DOHH2 (cell line): ENCODE measurements at regions not wholly inside any gene's neighbourhood (a gene's known extent, or its start where the extent isn't known, plus 50 kb on each side); places are given as distances from the start of the nearest gene placed in this dataset.

ENCODE experiments used
- H3F3A ChIP-seq: fragments of 200-600 bp; sonication (generic), shearing (Covaris generic); 2 replicates; pipeline ENCODE4 v1.6.0; 2016; ENCODE audit warnings: antibody characterized with exemption, mild to moderate bottlenecking; ENCODE audit not compliant: control insufficient read depth, insufficient read depth
- H3K27ac ChIP-seq: fragments of 200-600 bp; sonication (generic); 2 replicates; pipeline ENCODE4 v1.5.1; 2014; ENCODE audit warnings: low read depth, mild to moderate bottlenecking, low read length, moderate library complexity
- H3K27me3 ChIP-seq: fragments of 200-600 bp; sonication (generic); 2 replicates; pipeline ENCODE4 v1.6.1; 2014; ENCODE audit warnings: mild to moderate bottlenecking, low read length, mixed read lengths; ENCODE audit not compliant: control insufficient read depth
- H3K36me3 ChIP-seq: fragments of 200-600 bp; sonication (generic); 2 replicates; pipeline ENCODE4 v1.6.1; 2014; ENCODE audit warnings: mild to moderate bottlenecking, low read length, moderate library complexity, mixed read lengths; ENCODE audit not compliant: control insufficient read depth
- H3K4me1 ChIP-seq: fragments of 200-600 bp; sonication (generic); 2 replicates; pipeline ENCODE4 v1.6.1; 2014; ENCODE audit warnings: mild to moderate bottlenecking, low read length, mixed read lengths; ENCODE audit not compliant: control insufficient read depth
- H3K4me2 ChIP-seq: fragments of 200-600 bp; sonication (generic); 2 replicates; pipeline ENCODE4 v1.6.0; 2014; ENCODE audit warnings: mild to moderate bottlenecking, low read length, moderate library complexity
- H3K4me3 ChIP-seq: fragments of 200-600 bp; sonication (generic); 2 replicates; pipeline ENCODE4 v1.5.1; 2014; ENCODE audit warnings: mild to moderate bottlenecking, low read length, mixed read lengths
- H3K79me2 ChIP-seq: fragments of 200-600 bp; sonication (generic); 2 replicates; pipeline ENCODE4 v1.6.1; 2014; ENCODE audit warnings: mild to moderate bottlenecking, low read length, mixed read lengths; ENCODE audit not compliant: control insufficient read depth
- H3K9me2 ChIP-seq: fragments of 200-600 bp; sonication (generic); replicated peaks from 2 replicates; pipeline ENCODE4 v1.6.1; 2014; ENCODE audit warnings: mild to moderate bottlenecking, low read length, mixed read lengths; ENCODE audit not compliant: control insufficient read depth
- H3K9me3 ChIP-seq: fragments of 200-600 bp; sonication (generic); 2 replicates; pipeline ENCODE4 v1.6.1; 2014; ENCODE audit warnings: antibody characterized with exemption, low read length, mixed read lengths; ENCODE audit not compliant: control insufficient read depth, insufficient read depth
- H4K20me1 ChIP-seq: fragments of 200-600 bp; sonication (generic); 2 replicates; pipeline ENCODE4 v1.6.0; 2014; ENCODE audit warnings: low read depth, mild to moderate bottlenecking, antibody characterized with exemption, low read length, moderate library complexity; ENCODE audit not compliant: control insufficient read depth, insufficient read depth
- EZH2phosphoT487 ChIP-seq: fragments of 200-600 bp; sonication (generic); IDR thresholded peaks from 2 replicates; pipeline ENCODE4 v1.6.1; 2017; ENCODE audit warnings: borderline replicate concordance, mild to moderate bottlenecking, antibody characterized with exemption, low read length, moderate library complexity, mixed read lengths
- TF ChIP-seq, protein P1 (sequence below): fragments of 200-600 bp; sonication (generic); IDR thresholded peaks from one replicate; pipeline ENCODE4 v1.5.1; 2014; ENCODE audit warnings: antibody characterized with exemption, mild to moderate bottlenecking, low read depth, low read length; ENCODE audit not compliant: poor library complexity, severe bottlenecking

- Histone ChIP-seq H4K20me1 (no peaks in the 10 kb centered on the region), H3K27ac (no peak overlapping the region), H3K36me3 (no peaks in the 10 kb centered on the region), H3K79me2 (no peaks in the 10 kb centered on the region), H3K27me3 (peaks cover 15% of the 10 kb centered on the region; the same call in 1 of the 2 replicates), H3K4me3 (no peak overlapping the region), H3F3A (no peaks in the 10 kb centered on the region), H3K9me3 (no peaks in the 10 kb centered on the region), H3K9me2 (no peaks in the 10 kb centered on the region; the same call in 1 of the 2 replicates), H3K4me1 (no peaks in the 10 kb centered on the region), H3K4me2 (no peak overlapping the region)
- TF ChIP-seq, protein P1, sequence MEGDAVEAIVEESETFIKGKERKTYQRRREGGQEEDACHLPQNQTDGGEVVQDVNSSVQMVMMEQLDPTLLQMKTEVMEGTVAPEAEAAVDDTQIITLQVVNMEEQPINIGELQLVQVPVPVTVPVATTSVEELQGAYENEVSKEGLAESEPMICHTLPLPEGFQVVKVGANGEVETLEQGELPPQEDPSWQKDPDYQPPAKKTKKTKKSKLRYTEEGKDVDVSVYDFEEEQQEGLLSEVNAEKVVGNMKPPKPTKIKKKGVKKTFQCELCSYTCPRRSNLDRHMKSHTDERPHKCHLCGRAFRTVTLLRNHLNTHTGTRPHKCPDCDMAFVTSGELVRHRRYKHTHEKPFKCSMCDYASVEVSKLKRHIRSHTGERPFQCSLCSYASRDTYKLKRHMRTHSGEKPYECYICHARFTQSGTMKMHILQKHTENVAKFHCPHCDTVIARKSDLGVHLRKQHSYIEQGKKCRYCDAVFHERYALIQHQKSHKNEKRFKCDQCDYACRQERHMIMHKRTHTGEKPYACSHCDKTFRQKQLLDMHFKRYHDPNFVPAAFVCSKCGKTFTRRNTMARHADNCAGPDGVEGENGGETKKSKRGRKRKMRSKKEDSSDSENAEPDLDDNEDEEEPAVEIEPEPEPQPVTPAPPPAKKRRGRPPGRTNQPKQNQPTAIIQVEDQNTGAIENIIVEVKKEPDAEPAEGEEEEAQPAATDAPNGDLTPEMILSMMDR: no peak
- no peak for TF ChIP-seq EZH2phosphoT487
Measured at GRCh38 chr15:72939514-72940228, 112.6 kb upstream of the NEO1 start.

DNA sequence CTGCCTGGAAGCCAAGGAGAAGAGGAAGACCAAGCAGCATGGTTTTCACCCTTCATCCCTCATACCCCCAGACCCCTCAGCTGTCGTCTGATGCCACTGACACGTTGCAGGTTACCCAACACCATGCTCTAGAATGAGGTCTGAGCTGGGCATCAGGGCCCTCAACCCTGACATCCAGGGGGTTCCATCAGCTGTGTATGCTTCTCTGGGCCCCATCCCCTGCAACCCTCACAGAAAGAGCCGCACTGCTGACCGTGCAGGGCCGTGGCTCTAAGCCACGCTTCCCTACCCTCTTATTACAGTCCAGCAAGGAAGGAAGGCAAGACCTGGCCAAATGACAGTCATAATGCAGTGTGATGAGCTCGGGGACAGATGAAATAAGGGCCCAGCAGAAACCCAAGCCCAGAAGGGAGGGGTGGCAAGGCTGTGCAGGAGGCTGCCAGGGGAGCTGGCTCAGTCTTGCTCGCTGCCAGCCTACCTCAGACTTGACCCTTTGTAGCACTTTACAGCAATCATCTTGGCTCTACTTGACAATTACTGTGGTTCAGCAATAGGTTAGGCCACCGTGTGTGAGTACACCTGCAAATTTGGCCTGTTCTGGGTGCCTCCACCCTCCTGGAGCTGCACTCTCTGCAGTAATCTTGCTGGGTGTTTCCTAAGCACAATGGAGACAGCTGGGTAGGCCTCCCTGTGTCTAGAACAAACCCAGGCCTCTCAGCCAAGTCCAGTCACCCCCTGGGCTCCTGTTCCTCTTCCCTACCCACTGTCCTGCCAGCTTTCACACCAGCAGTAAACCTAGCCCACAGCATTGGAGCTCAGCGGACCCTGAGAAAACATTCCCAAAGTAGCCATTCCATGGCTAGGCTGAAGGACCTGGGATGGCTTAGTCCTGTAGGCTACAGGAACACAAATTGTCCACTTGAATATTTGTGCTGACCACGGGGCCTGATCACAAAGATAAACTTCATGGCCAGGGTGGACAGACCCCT lies 115.3 kb upstream of the NEO1 start:
- H3K9me2 ChIP-seq: no peaks in the 10 kb centered on the region; the same call in 1 of the 2 replicates
- TF ChIP-seq EZH2phosphoT487: no peak
- TF ChIP-seq, protein P1: no peak

GRCh38 chr15:72936237-72936636 lies 116.0 kb upstream of the NEO1 start:
- no peaks in the 10 kb centered on the region for H3K4me1 ChIP-seq
- no peaks in the 10 kb centered on the region; the same call in 1 of the 2 replicates for H3K27me3 ChIP-seq
- H3K4me2 ChIP-seq: no peak overlapping the region
- no peaks in the 10 kb centered on the region for H3K79me2 ChIP-seq
- H3K36me3 ChIP-seq: no peaks in the 10 kb centered on the region
- H3K4me3 ChIP-seq: no peak overlapping the region
- no peak for TF ChIP-seq EZH2phosphoT487
- TF ChIP-seq, protein P1: no peak
- no peaks in the 10 kb centered on the region for H3K9me3 ChIP-seq
- H3K27ac ChIP-seq: no peak overlapping the region
- no peaks in the 10 kb centered on the region; the same call in 1 of the 2 replicates for H3K9me2 ChIP-seq
- H4K20me1 ChIP-seq: no peaks in the 10 kb centered on the region
- H3F3A ChIP-seq: no peaks in the 10 kb centered on the region

More for the DNA sequence above, 115.3 kb upstream of the NEO1 start:
- Histone ChIP-seq H3K4me3 (no peak overlapping the region), H4K20me1 (no peaks in the 10 kb centered on the region), H3K27ac (no peak overlapping the region), H3K4me1 (no peaks in the 10 kb centered on the region), H3K9me3 (no peaks in the 10 kb centered on the region), H3K36me3 (no peaks in the 10 kb centered on the region), H3K79me2 (no peaks in the 10 kb centered on the region), H3K4me2 (no peak overlapping the region), H3F3A (no peaks in the 10 kb centered on the region), H3K27me3 (no peaks in the 10 kb centered on the region; the same call in 1 of the 2 replicates)
